ENCODE measurements at regions not wholly inside any gene's neighbourhood (a gene's known extent, or its start where the extent isn't known, plus 50 kb on each side); places are given as distances from the start of the nearest gene placed in this dataset.
"Not testable (repeated sequence)": the region's sequence is repeated elsewhere in the genome, so short reads cannot be mapped to it uniquely, and the experiment has no call there.

GRCh38 chr13:82477436-82477835, 1404.8 kb downstream of the SLITRK1 start:
- in situ Hi-C loops (cut with HindIII; ENCODE audit: low sequenced_read_pairs), result no loop called here

- in situ Hi-C loops (cut with HindIII; ENCODE audit: low sequenced_read_pairs), result no loop called here
Observed at GRCh38 chr13:82467626-82468025, 1414.6 kb downstream of the SLITRK1 start.

- in situ Hi-C loops (cut with HindIII; ENCODE audit: low sequenced_read_pairs), result not testable (repeated sequence)
Observed at GRCh38 chr13:82459575-82459974, 1422.7 kb downstream of the SLITRK1 start.

GRCh38 chr13:82458169-82458568, 1424.1 kb downstream of the SLITRK1 start:
- in situ Hi-C loops (cut with HindIII; ENCODE audit: low sequenced_read_pairs), result no loop called here

- in situ Hi-C loops (cut with HindIII; ENCODE audit: low sequenced_read_pairs), result not testable (repeated sequence)
Observed at GRCh38 chr13:82457548-82457947, 1424.7 kb downstream of the SLITRK1 start.

- in situ Hi-C loops (cut with HindIII; ENCODE audit: low sequenced_read_pairs), result no loop called here
Observed at GRCh38 chr13:82447416-82448077, 1434.7 kb downstream of the SLITRK1 start.

- in situ Hi-C loops (cut with HindIII; ENCODE audit: low sequenced_read_pairs), result no loop called here
Observed at GRCh38 chr13:82439159-82439904, 1442.9 kb downstream of the SLITRK1 start.

GRCh38 chr13:82438320-82438719, 1444.0 kb downstream of the SLITRK1 start:
- in situ Hi-C loops (cut with HindIII; ENCODE audit: low sequenced_read_pairs), result no loop called here

GRCh38 chr13:82436099-82436585, 1446.1 kb downstream of the SLITRK1 start:
- in situ Hi-C loops (cut with HindIII; ENCODE audit: low sequenced_read_pairs), result no loop called here

- in situ Hi-C loops (cut with HindIII; ENCODE audit: low sequenced_read_pairs), result no loop called here
Observed at GRCh38 chr13:82432949-82433348, 1449.3 kb downstream of the SLITRK1 start.

GRCh38 chr13:82412749-82413148, 1469.5 kb downstream of the SLITRK1 start:
- in situ Hi-C loops (cut with HindIII; ENCODE audit: low sequenced_read_pairs), result no loop called here

- in situ Hi-C loops (cut with HindIII; ENCODE audit: low sequenced_read_pairs), result no loop called here
Observed at GRCh38 chr13:82407321-82407720, 1475.0 kb downstream of the SLITRK1 start.

GRCh38 chr13:82374719-82375118, 1507.6 kb downstream of the SLITRK1 start:
- in situ Hi-C loops (cut with HindIII; ENCODE audit: low sequenced_read_pairs), result no loop called here

GRCh38 chr13:82370316-82370715, 1512.0 kb downstream of the SLITRK1 start:
- in situ Hi-C loops (cut with HindIII; ENCODE audit: low sequenced_read_pairs), result no loop called here

GRCh38 chr13:82364525-82364924, 1517.7 kb downstream of the SLITRK1 start:
- in situ Hi-C loops (cut with HindIII; ENCODE audit: low sequenced_read_pairs), result no loop called here

- in situ Hi-C loops (cut with HindIII; ENCODE audit: low sequenced_read_pairs), result no loop called here
Observed at GRCh38 chr13:82358284-82358683, 1524.0 kb downstream of the SLITRK1 start.

- in situ Hi-C loops (cut with HindIII; ENCODE audit: low sequenced_read_pairs), result no loop called here
Observed at GRCh38 chr13:82356667-82357410, 1525.4 kb downstream of the SLITRK1 start.

GRCh38 chr13:82344867-82345266, 1537.4 kb downstream of the SLITRK1 start:
- in situ Hi-C loops (cut with HindIII; ENCODE audit: low sequenced_read_pairs), result no loop called here

GRCh38 chr13:82341116-82341515, 1541.2 kb downstream of the SLITRK1 start:
- in situ Hi-C loops (cut with HindIII; ENCODE audit: low sequenced_read_pairs), result no loop called here

GRCh38 chr13:82330499-82330898, 1551.8 kb downstream of the SLITRK1 start:
- in situ Hi-C loops (cut with HindIII; ENCODE audit: low sequenced_read_pairs), result no loop called here

- in situ Hi-C loops (cut with HindIII; ENCODE audit: low sequenced_read_pairs), result no loop called here
Observed at GRCh38 chr13:82323101-82323500, 1559.2 kb downstream of the SLITRK1 start.

- in situ Hi-C loops (cut with HindIII; ENCODE audit: low sequenced_read_pairs), result no loop called here
Observed at GRCh38 chr13:82305588-82305987, 1576.7 kb downstream of the SLITRK1 start.

Measured in endothelial cell of hepatic sinusoid (primary cell).